ENCODE measurements at regions not wholly inside any gene's neighbourhood (a gene's known extent, or its start where the extent isn't known, plus 50 kb on each side); places are given as distances from the start of the nearest gene placed in this dataset.
"Not testable (repeated sequence)": the region's sequence is repeated elsewhere in the genome, so short reads cannot be mapped to it uniquely, and the experiment has no call there.

DNA sequence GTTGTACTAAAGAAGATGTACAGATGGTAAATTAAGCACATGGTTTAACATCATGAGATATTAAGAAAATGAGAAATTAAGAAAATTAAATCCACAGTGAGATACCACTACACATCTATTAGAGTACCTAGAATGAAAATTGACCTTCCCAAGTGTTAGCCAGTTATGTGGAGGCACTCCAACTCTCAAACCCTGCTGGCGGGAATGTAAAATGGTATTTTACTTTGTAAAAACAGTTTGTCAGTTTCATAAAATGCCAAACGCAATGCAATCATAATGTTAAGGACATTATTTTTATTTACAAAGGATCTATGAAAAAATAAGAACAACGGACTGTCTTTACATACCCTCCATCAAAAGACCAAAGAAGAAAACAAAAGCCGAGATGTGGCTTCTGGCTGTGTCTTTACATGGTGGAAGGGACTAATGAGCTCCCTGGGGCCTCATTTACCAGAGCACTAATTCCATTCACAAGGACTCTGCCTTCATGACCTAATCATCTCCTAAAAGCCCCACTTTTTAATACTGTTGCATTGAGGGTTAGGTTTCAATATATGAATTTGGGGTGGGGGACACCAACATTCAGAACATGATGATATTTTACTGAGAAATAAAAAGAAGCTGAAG is 1178.7 kb downstream of the AACS start:
- ATAC-seq: no peak
- no peak overlapping the region for H3K4me3 Mint-ChIP-seq
- no peaks in the 10 kb centered on the region for H3K27me3 Mint-ChIP-seq
- H3K36me3 Mint-ChIP-seq: no peaks in the 10 kb centered on the region
- H3K27ac Mint-ChIP-seq: no peak overlapping the region
- no peaks in the 10 kb centered on the region for H3K4me1 Mint-ChIP-seq
- no peak for DNase-seq
- H3K9me3 Mint-ChIP-seq (ENCODE audit: low read depth): no peaks in the 10 kb centered on the region
- CTCF ChIA-PET: no interaction called here

DNA sequence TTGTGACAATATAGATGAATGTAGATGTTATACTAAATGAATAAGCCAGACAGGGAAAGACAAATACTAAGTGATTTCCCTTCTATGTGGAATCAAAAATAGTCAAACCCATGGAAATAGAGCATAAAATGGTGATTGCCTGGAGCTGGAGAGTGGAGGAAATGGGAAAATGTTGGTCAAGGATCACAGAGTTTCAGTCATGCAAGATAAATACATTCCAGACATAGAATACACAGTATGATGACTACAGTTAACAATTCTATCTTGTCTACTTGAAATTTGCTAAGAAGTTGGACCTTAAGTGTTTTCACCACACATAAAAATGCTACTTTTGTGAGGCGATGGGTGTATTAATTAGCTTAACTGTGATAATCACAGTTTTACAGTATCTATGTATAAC is 1182.7 kb downstream of the AACS start:
- H3K27ac Mint-ChIP-seq: no peak overlapping the region
- H3K9me3 Mint-ChIP-seq (ENCODE audit: low read depth): peaks cover 4% of the 10 kb centered on the region
- H3K4me3 Mint-ChIP-seq: no peak overlapping the region
- no peaks in the 10 kb centered on the region for H3K27me3 Mint-ChIP-seq
- no peaks in the 10 kb centered on the region for H3K4me1 Mint-ChIP-seq
- DNase-seq (no peak), ATAC-seq (no peak)
- CTCF ChIA-PET: no interaction called here
- no peaks in the 10 kb centered on the region for H3K36me3 Mint-ChIP-seq

DNA sequence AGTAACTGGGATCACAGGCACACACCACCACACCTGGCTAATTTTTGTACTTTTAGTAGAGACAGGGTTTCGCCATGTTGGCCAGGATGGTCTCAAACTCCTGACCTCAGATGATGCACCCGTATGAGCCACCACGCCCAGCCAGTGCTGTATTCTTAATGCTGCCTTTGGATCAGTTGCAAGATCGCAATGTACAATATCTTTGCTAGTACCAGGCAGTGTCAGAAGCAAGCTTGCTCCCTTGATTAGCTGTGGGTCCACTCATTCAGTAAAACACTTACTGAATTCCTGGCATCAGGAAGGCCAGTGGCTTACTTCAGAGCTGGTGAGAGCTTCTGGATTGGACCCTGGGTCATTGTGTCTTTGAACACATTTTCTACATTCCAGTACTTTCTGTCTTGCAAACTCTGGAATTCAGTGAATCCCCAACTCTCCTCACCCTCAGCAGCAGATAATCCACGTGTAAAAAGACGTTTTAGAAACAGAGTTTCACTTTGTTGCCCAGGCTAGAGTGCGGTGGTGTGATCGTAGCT is 1183.7 kb downstream of the AACS start:
- Mint-ChIP-seq H3K27ac (no peak overlapping the region), H3K27me3 (no peaks in the 10 kb centered on the region), H3K36me3 (no peaks in the 10 kb centered on the region), H3K9me3 (ENCODE audit: low read depth) (peaks cover 4% of the 10 kb centered on the region), H3K4me3 (no peak overlapping the region), H3K4me1 (no peaks in the 10 kb centered on the region)
- no peak for DNase-seq
- CTCF ChIA-PET: no interaction called here
- ATAC-seq: no peak

DNA sequence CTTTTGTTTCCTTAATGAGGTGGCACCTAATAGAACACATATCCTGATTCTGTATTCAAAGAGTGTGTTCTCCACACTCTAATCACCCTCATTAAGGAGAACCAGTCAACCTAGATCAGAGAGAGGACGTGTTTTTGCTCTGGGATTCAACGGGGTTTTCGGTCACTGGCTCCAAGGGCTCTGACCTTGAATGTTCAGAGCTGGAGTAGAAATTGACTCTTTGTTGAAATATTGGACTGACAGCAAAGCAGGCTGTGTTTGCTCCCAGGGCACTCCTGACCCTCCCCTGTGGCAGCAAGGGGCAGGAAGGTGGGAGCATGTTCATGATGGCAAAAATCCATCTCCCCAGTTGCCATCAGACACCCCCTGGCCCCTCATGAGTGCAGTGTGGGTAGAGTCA is 1193.0 kb downstream of the AACS start:
- no peak for ATAC-seq
- no peaks in the 10 kb centered on the region for H3K27me3 Mint-ChIP-seq
- H3K4me1 Mint-ChIP-seq: no peaks in the 10 kb centered on the region
- no peaks in the 10 kb centered on the region for H3K36me3 Mint-ChIP-seq
- no peak overlapping the region for H3K27ac Mint-ChIP-seq
- CTCF ChIA-PET: no interaction called here
- peaks cover 10% of the 10 kb centered on the region for H3K9me3 Mint-ChIP-seq (ENCODE audit: low read depth)
- no peak overlapping the region for H3K4me3 Mint-ChIP-seq
- no peak for DNase-seq

- H3K36me3 Mint-ChIP-seq: no peaks in the 10 kb centered on the region
- CTCF ChIA-PET: no interaction called here
- ATAC-seq (no peak), DNase-seq (no peak)
- no peak overlapping the region for H3K27ac Mint-ChIP-seq
- H3K4me3 Mint-ChIP-seq: no peak overlapping the region
- H3K27me3 Mint-ChIP-seq: no peaks in the 10 kb centered on the region
- H3K4me1 Mint-ChIP-seq: no peaks in the 10 kb centered on the region
- peaks cover 7% of the 10 kb centered on the region for H3K9me3 Mint-ChIP-seq (ENCODE audit: low read depth)
Measured at GRCh38 chr12:126262829-126263228, 1197.6 kb downstream of the AACS start.

DNA sequence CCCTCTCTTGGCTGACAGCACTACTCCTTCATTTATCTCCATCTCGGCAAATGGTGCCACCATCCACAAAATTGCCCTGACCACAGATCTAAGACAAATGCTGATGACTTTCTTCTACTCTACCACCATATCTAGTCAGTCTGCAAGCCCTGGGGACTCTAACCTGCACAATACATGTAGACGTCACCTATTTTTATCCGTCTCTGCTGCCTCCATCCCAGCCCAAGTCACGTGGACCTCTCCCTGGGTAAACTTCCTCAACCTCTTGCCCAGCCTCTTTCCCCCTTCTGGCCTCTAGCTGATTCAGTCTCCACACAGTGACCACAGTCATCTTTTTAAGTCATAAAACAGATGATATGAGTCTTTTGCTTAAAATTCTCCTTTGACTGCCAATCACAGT is 1203.0 kb downstream of the AACS start:
- CTCF ChIA-PET: no interaction called here
- H3K36me3 Mint-ChIP-seq: no peaks in the 10 kb centered on the region
- no peak for DNase-seq
- no peak overlapping the region for H3K4me3 Mint-ChIP-seq
- ATAC-seq: no peak
- H3K9me3 Mint-ChIP-seq (ENCODE audit: low read depth): peaks cover 7% of the 10 kb centered on the region
- H3K4me1 Mint-ChIP-seq: no peaks in the 10 kb centered on the region
- no peak overlapping the region for H3K27ac Mint-ChIP-seq
- H3K27me3 Mint-ChIP-seq: no peaks in the 10 kb centered on the region

DNA sequence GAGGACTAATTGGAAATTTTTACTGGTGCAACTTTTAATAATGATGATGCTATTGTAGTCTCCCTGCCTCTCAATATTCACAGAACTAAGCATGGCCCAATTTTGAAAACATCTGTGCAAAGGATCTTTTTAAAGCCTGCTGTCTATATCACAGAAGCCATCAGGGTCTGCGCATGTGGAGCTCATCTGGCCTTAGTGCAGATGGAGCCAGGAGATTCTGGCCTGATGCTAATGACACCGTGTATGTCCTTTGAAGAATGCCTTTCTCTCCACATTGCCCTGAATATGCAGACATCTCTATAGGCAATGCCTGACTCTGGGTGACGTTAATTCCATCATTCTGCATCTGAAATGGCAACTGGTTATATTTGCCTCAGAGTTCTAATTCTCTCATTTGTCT is 1205.9 kb downstream of the AACS start:
- CTCF ChIA-PET: no interaction called here
- Mint-ChIP-seq H3K36me3 (no peaks in the 10 kb centered on the region), H3K9me3 (ENCODE audit: low read depth) (peaks cover 11% of the 10 kb centered on the region), H3K27me3 (no peaks in the 10 kb centered on the region), H3K4me3 (no peak overlapping the region), H3K4me1 (no peaks in the 10 kb centered on the region), H3K27ac (no peak overlapping the region)
- no peak for DNase-seq
- ATAC-seq: no peak

- no peak overlapping the region for H3K4me3 Mint-ChIP-seq
- H3K4me1 Mint-ChIP-seq: no peaks in the 10 kb centered on the region
- no peaks in the 10 kb centered on the region for H3K36me3 Mint-ChIP-seq
- DNase-seq (no peak), ATAC-seq (no peak)
- no peaks in the 10 kb centered on the region for H3K27me3 Mint-ChIP-seq
- H3K27ac Mint-ChIP-seq: no peak overlapping the region
- peaks cover 3% of the 10 kb centered on the region for H3K9me3 Mint-ChIP-seq (ENCODE audit: low read depth)
- CTCF ChIA-PET: no interaction called here
Measured at GRCh38 chr12:126282691-126283090, 1217.5 kb downstream of the AACS start.

DNA sequence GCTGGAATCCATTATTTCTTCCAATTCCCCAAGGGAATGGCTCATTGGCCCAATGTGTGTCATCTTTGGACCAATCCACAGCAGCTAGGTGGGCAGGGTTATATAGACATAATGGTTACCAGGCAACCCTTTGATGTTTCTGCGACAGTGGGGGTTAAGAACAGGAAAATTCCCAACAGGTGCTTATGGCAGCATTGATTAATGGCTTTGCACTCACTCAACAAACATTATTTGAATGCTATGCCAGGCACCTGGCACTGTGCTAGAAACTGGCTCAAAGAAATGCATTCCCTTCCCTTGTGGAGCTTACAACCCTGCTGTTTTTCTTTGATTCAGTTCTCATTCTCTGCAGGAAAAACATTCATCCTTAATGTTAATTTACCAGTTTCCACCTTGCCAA is 1221.0 kb downstream of the AACS start:
- Mint-ChIP-seq H3K27me3 (no peaks in the 10 kb centered on the region), H3K36me3 (no peaks in the 10 kb centered on the region), H3K4me1 (no peaks in the 10 kb centered on the region), H3K27ac (no peak overlapping the region), H3K4me3 (no peak overlapping the region), H3K9me3 (ENCODE audit: low read depth) (peaks cover 2% of the 10 kb centered on the region)
- DNase-seq (no peak), ATAC-seq (no peak)
- CTCF ChIA-PET: no interaction called here

DNA sequence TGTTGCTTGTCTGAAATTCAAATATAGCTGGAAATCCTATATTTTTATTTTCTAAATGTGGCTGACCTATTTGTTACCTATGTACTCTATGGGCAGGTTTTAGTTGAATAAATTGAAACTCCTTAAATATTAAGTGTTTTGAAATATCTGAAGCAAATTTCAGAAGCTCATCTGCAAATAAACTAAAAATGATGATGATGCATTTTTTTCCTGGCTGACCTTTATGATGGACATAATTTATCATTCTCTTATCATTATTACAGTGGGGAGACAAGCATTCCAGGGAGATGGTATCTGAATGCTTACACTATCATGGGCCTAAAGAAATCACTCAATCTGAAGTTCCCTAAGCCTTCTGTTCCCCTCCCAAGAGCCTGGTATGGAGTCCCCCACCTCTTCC is 1225.2 kb downstream of the AACS start:
- no peak overlapping the region for H3K4me3 Mint-ChIP-seq
- CTCF ChIA-PET: no interaction called here
- H3K27ac Mint-ChIP-seq: no peak overlapping the region
- H3K36me3 Mint-ChIP-seq: no peaks in the 10 kb centered on the region
- H3K27me3 Mint-ChIP-seq: no peaks in the 10 kb centered on the region
- no peaks in the 10 kb centered on the region for H3K4me1 Mint-ChIP-seq
- ATAC-seq: no peak
- no peak for DNase-seq
- peaks cover 5% of the 10 kb centered on the region for H3K9me3 Mint-ChIP-seq (ENCODE audit: low read depth)

GRCh38 chr12:126291987-126292386 is 1226.8 kb downstream of the AACS start:
- H3K36me3 Mint-ChIP-seq; H3K27ac Mint-ChIP-seq; H3K27me3 Mint-ChIP-seq; H3K4me3 Mint-ChIP-seq; H3K4me1 Mint-ChIP-seq; H3K9me3 Mint-ChIP-seq (ENCODE audit: low read depth); CTCF ChIA-PET; ATAC-seq; DNase-seq: not testable (repeated sequence)

DNA sequence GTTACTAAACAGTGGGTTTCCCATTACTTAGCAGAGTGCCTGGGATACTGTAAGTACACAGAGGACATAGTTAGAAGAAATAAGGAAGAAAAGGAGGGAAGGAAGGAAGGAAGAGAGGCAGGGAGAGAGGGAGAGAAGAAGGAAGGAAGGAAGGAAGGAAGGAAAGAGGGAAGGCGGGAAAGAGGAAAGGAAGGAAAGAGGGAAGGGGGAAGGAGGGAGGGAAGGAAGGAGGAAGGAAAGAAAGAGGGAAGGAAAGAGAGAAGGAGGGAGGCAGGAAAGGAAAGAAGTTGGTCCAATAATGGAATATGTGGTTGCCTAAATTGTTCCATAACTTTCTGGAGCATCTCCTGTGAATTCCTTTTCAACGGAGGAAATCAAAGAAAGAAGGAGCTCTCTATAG is 1230.4 kb downstream of the AACS start:
- ATAC-seq (no peak), DNase-seq (no peak)
- CTCF ChIA-PET: no interaction called here
- Mint-ChIP-seq H3K36me3 (no peaks in the 10 kb centered on the region), H3K27ac (no peak overlapping the region), H3K9me3 (ENCODE audit: low read depth) (peaks cover 7% of the 10 kb centered on the region), H3K4me1 (no peaks in the 10 kb centered on the region), H3K4me3 (no peak overlapping the region), H3K27me3 (no peaks in the 10 kb centered on the region)

GRCh38 chr12:126309278-126309677 is 1244.0 kb downstream of the AACS start:
- H3K4me3 Mint-ChIP-seq: no peak overlapping the region
- CTCF ChIA-PET: no interaction called here
- H3K36me3 Mint-ChIP-seq: no peaks in the 10 kb centered on the region
- ATAC-seq (no peak), DNase-seq (no peak)
- no peak overlapping the region for H3K27ac Mint-ChIP-seq
- no peaks in the 10 kb centered on the region for H3K4me1 Mint-ChIP-seq
- H3K27me3 Mint-ChIP-seq: no peaks in the 10 kb centered on the region
- peaks cover 8% of the 10 kb centered on the region for H3K9me3 Mint-ChIP-seq (ENCODE audit: low read depth)

DNA sequence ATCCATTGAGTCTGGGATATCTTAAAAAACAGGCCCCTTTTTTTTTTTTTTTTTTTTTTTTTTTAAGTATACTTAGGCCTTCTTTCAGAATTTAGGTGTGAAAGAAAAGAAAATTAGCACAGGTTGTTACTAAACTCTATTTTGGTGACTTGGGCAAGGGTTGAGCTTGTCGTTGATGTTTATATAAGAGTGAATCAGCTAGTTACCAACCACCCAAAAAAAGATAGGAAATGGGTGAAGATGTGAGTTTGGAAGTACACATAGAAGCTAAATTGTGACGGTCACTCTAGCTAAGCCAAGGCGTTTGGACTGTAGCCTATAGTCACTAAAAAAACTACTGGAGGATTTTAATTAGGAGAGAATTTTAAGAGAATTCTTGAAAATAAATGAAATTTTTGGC is 1247.2 kb downstream of the AACS start:
- no peaks in the 10 kb centered on the region for H3K36me3 Mint-ChIP-seq
- no peak overlapping the region for H3K27ac Mint-ChIP-seq
- no peak for ATAC-seq
- H3K9me3 Mint-ChIP-seq (ENCODE audit: low read depth): peaks cover 14% of the 10 kb centered on the region
- H3K27me3 Mint-ChIP-seq: no peaks in the 10 kb centered on the region
- H3K4me1 Mint-ChIP-seq: no peaks in the 10 kb centered on the region
- no peak overlapping the region for H3K4me3 Mint-ChIP-seq
- CTCF ChIA-PET: no interaction called here
- no peak for DNase-seq

GRCh38 chr12:126316411-126316810 is 1251.2 kb downstream of the AACS start:
- Mint-ChIP-seq H3K27me3 (no peaks in the 10 kb centered on the region), H3K9me3 (ENCODE audit: low read depth) (peaks cover 8% of the 10 kb centered on the region), H3K36me3 (no peaks in the 10 kb centered on the region), H3K27ac (no peak overlapping the region), H3K4me3 (no peak overlapping the region), H3K4me1 (no peaks in the 10 kb centered on the region)
- DNase-seq: no peak
- no peak for ATAC-seq
- CTCF ChIA-PET: no interaction called here

All from activated CD8-positive, alpha-beta memory T cell treated with anti-CD3 and anti-CD28 coated beads, Interleukin-2, amount 10 ng/mL, durations not matched to agents 7 days and 5 days (primary cell).